Gastroesophageal sphincter (tissue), 3 donors: ENCODE measurements at regions not wholly inside any gene's neighbourhood (a gene's known extent, or its start where the extent isn't known, plus 50 kb on each side); places are given as distances from the start of the nearest gene placed in this dataset.

Source experiments
- POLR2A ChIP-seq, 2 donors: fragments of 450-650 bp; IDR thresholded peaks; one replicate each; pipeline ENCODE4 v1.6.1; 2017; ENCODE audit warnings: antibody characterized with exemption in 2 of 2, mild to moderate bottlenecking in 2 of 2, moderate library complexity in 1 of 2
- TF ChIP-seq, protein P1 (sequence below), 4 experiments: fragments of 200-600 bp in 2 of 4; fragments of 450-650 bp in 2 of 4; sonication (generic) in 1 of 4; IDR thresholded peaks; one replicate each; pipeline ENCODE4 v1.5.1; 2017 to 2019; ENCODE audit warnings: antibody characterized with exemption in 4 of 4, mild to moderate bottlenecking in 2 of 4, moderate library complexity in 2 of 4

DNA sequence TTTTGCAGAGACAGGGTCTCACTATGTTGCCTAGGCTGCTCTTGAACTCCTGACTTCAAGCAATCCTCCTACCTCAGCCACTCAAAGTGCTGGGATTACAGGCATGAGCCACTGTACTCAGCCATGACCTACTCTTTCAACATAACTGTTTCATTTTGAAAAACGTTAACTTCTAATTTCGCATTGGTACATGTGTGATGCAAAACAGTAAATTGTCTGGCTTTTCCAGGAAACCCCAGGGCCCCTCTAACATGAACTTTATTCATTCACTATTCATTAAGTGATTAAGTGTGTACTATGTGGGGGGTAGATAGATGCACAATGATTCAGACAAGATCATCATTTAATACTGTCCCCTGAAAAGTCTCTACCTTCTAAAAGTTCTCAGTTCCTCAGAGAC, 364.9 kb downstream of the SS18 start:
- TF ChIP-seq, protein P1, sequence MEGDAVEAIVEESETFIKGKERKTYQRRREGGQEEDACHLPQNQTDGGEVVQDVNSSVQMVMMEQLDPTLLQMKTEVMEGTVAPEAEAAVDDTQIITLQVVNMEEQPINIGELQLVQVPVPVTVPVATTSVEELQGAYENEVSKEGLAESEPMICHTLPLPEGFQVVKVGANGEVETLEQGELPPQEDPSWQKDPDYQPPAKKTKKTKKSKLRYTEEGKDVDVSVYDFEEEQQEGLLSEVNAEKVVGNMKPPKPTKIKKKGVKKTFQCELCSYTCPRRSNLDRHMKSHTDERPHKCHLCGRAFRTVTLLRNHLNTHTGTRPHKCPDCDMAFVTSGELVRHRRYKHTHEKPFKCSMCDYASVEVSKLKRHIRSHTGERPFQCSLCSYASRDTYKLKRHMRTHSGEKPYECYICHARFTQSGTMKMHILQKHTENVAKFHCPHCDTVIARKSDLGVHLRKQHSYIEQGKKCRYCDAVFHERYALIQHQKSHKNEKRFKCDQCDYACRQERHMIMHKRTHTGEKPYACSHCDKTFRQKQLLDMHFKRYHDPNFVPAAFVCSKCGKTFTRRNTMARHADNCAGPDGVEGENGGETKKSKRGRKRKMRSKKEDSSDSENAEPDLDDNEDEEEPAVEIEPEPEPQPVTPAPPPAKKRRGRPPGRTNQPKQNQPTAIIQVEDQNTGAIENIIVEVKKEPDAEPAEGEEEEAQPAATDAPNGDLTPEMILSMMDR (IDR thresholded peaks at IDR 0.05) = no peak
- no peak for TF ChIP-seq POLR2A (IDR thresholded peaks at IDR 0.05)
